HCT116 (cell line): ENCODE measurements at regions not wholly inside any gene's neighbourhood (a gene's known extent, or its start where the extent isn't known, plus 50 kb on each side); places are given as distances from the start of the nearest gene placed in this dataset.

ENCODE experiments used
- ATAC-seq: fragments of 200-7000 bp; cut with Tn5 transposase; 2 replicates; pipeline ENCODE4 v1.9.1; 2020; ENCODE audit warnings: mild to moderate bottlenecking, moderate library complexity
- BruUV-seq: library from RNA; stranded (reverse); fragments of 400-500 nt; replicated peaks from 2 replicates; lab custom pipeline; 2021; lab: Mats Ljungman, UMichigan
- CTCF ChIA-PET: fragments of 300-600 bp; sonication (Branson Sonifier 250); formaldehyde crosslinking; loops from one replicate; lab custom pipeline; 2021; ENCODE audit warnings: antibody characterized with exemption; lab: Charles Lee
- POLR2A ChIA-PET: fragments of 300-600, 350-600 bp; sonication (Branson Sonifier 250); formaldehyde crosslinking; loops from one replicate; lab custom pipeline; 2021; ENCODE audit warnings: antibody characterized with exemption; lab: Charles Lee
- RAD21 ChIA-PET, 2 experiments: fragments of 300-600 bp; sonication (Branson Sonifier 250); formaldehyde crosslinking; loops; one replicate each; lab custom pipeline; 2023; ENCODE audit warnings: low total read pairs in 2 of 2; ENCODE audit not compliant: uncharacterized antibody in 2 of 2, unreplicated experiment in 2 of 2, low non-redundant PET in 1 of 2; lab: Charles Lee
- DNase-seq: peaks from one replicate; pipeline ENCODE4 v3.0.0-alpha.2; 2010; ENCODE audit warnings: low read depth, low spot score
- H2AFZ ChIP-seq: fragments of 200-600 bp; shearing (Covaris generic), sonication (generic); 2 replicates; pipeline ENCODE4 v1.6.1; 2017; ENCODE audit warnings: low read depth, mixed run types, mixed read lengths, antibody characterized with exemption, low read length; ENCODE audit not compliant: poor library complexity, severe bottlenecking
- H3K27ac ChIP-seq: 2 replicates; pipeline ENCODE4 v1.5.1; 2012; ENCODE audit warnings: low read depth, low read length
- H3K27me3 ChIP-seq: fragments of 200-600 bp; sonication (generic); 2 replicates; pipeline ENCODE4 v1.6.1; 2016; ENCODE audit warnings: mixed run types, low read length, mixed read lengths; ENCODE audit not compliant: insufficient read depth
- H3K36me3 ChIP-seq, 2 experiments: fragments of 200-500 bp in 1 of 2; fragments of 200-600 bp in 1 of 2; sonication (Bioruptor generic) in 1 of 2; sonication (generic) in 1 of 2; 2 replicates each; pipeline versions ENCODE4 v1.5.1 to v1.6.1; 2014 to 2016; ENCODE audit warnings: low read length in 2 of 2, inconsistent platforms in 1 of 2, mixed read lengths in 1 of 2, mixed run types in 1 of 2; ENCODE audit not compliant: insufficient read depth in 2 of 2, control insufficient read depth in 1 of 2
- H3K4me1 ChIP-seq, 2 experiments: fragments of 200-600 bp in 1 of 2; sonication (generic) in 1 of 2; 2 replicates each; pipeline versions ENCODE4 v1.5.1 to v1.6.1; 2012 to 2017; ENCODE audit warnings: low read length in 2 of 2, inconsistent platforms in 1 of 2, mild to moderate bottlenecking in 1 of 2, mixed read lengths in 1 of 2, mixed run types in 1 of 2, moderate library complexity in 1 of 2; ENCODE audit not compliant: insufficient read depth in 2 of 2, control insufficient read depth in 1 of 2
- H3K4me2 ChIP-seq: fragments of 200-600 bp; sonication (generic); 2 replicates; pipeline ENCODE4 v1.6.1; 2017; ENCODE audit warnings: mixed run types, low read length, mixed read lengths
- H3K4me3 ChIP-seq, 2 experiments: fragments of 200-600 bp in 1 of 2; sonication (generic) in 1 of 2; replicated peaks in 1 of 2; 2 replicates each; pipeline ENCODE4 v1.5.1; 2011 to 2016; ENCODE audit warnings: low read length in 2 of 2, control low read depth in 1 of 2, low read depth in 1 of 2, mild to moderate bottlenecking in 1 of 2, mixed read lengths in 1 of 2, mixed run types in 1 of 2
- H3K79me2 ChIP-seq: fragments of 200-600 bp; sonication (generic); 2 replicates; pipeline ENCODE4 v1.6.1; 2017; ENCODE audit warnings: mild to moderate bottlenecking, mixed run types, low read length, moderate library complexity, mixed read lengths; ENCODE audit not compliant: insufficient read depth
- H3K9ac ChIP-seq: fragments of 200-600 bp; sonication (generic); 2 replicates; pipeline ENCODE4 v1.6.1; 2016; ENCODE audit warnings: low read length, mixed read lengths
- H3K9me2 ChIP-seq: fragments of 200-600 bp; sonication (generic), shearing (Covaris generic); 2 replicates; pipeline ENCODE4 v1.6.1; 2017; ENCODE audit warnings: mixed run types, mild to moderate bottlenecking, moderate library complexity; ENCODE audit not compliant: insufficient read depth
- H3K9me3 ChIP-seq, 2 experiments: fragments of 200-500 bp in 1 of 2; fragments of 200-600 bp in 1 of 2; sonication (Bioruptor generic) in 1 of 2; sonication (generic) in 1 of 2; 2 replicates each; pipeline ENCODE4 v1.6.1; 2014 to 2017; ENCODE audit warnings: low read length in 2 of 2, mixed read lengths in 2 of 2, inconsistent platforms in 1 of 2, low read depth in 1 of 2, mild to moderate bottlenecking in 1 of 2, mixed run types in 1 of 2, moderate library complexity in 1 of 2; ENCODE audit not compliant: control insufficient read depth in 1 of 2, insufficient read depth in 1 of 2
- H4K20me1 ChIP-seq: fragments of 200-600 bp; sonication (generic), shearing (Covaris generic); 2 replicates; pipeline ENCODE4 v1.6.1; 2017; ENCODE audit warnings: mixed run types, mild to moderate bottlenecking, moderate library complexity; ENCODE audit not compliant: insufficient read depth
- CTCF ChIP-seq, 3 experiments: fragments of 200-600 bp in 1 of 3; sonication (generic) in 1 of 3; IDR thresholded peaks in 2 of 3; conservative IDR thresholded peaks in 1 of 3; 2 replicates each; pipeline ENCODE4 v1.5.1; 2012 to 2017; ENCODE audit warnings: low read depth in 2 of 3, low read length in 2 of 3, antibody characterized with exemption in 1 of 3, borderline replicate concordance in 1 of 3, control low read depth in 1 of 3, mild to moderate bottlenecking in 1 of 3, mixed read lengths in 1 of 3, mixed run types in 1 of 3, moderate library complexity in 1 of 3; ENCODE audit not compliant: insufficient read depth in 1 of 3
- ELF1 ChIP-seq: IDR thresholded peaks from 2 replicates; pipeline ENCODE4 v1.6.1; 2012; ENCODE audit warnings: low read depth, borderline replicate concordance
- JUND ChIP-seq: IDR thresholded peaks from 2 replicates; pipeline ENCODE4 v1.6.1; 2012
- POLR2AphosphoS5 ChIP-seq: IDR thresholded peaks from 2 replicates; pipeline ENCODE4 v1.6.1; 2011; ENCODE audit warnings: mild to moderate bottlenecking, low read depth, low read length, moderate library complexity
- RAD21 ChIP-seq: IDR thresholded peaks from 2 replicates; pipeline ENCODE4 v1.6.1; 2012; ENCODE audit warnings: low read depth, mild to moderate bottlenecking
- SIN3A ChIP-seq: IDR thresholded peaks from 2 replicates; pipeline ENCODE4 v1.6.1; 2012; ENCODE audit warnings: low read depth
- TCF7L2 ChIP-seq: IDR thresholded peaks from 2 replicates; pipeline ENCODE4 v1.7.0; 2011; ENCODE audit warnings: borderline replicate concordance, inconsistent platforms; ENCODE audit not compliant: insufficient read depth, insufficient read length; ENCODE audit errors: extremely low read depth
- intact Hi-C: fragments of 100-400 bp; cut with micrococcal nuclease; formaldehyde crosslinking; loops from 2 replicates; pipeline ENCODE4 v1.10.0; 2022

GRCh38 chr3:103991461-103992115 lies 1375.1 kb upstream of the ALCAM start:
- ATAC-seq (peak; percentile 61; the same call in 1 of the 2 replicates), DNase-seq (peak; percentile 18)
- Histone ChIP-seq H3K27ac (no peak overlapping the region), H2AFZ (no peak overlapping the region), H4K20me1 (no peaks in the 10 kb centered on the region), H3K4me1 (no peaks in the 10 kb centered on the region), H3K36me3 (no peaks in the 10 kb centered on the region), H3K4me2 (no peak overlapping the region), H3K27me3 (no peaks in the 10 kb centered on the region), H3K9me2 (no peaks in the 10 kb centered on the region), H3K79me2 (no peaks in the 10 kb centered on the region), H3K9me3 (no peaks in the 10 kb centered on the region), H3K4me3 (no peak overlapping the region), H3K9ac (no peak overlapping the region)
- intact Hi-C loops: loop anchor here (5.0 kb wide), 1 partner anchor 1376 kb away; the partner anchor contains the start of gene ALCAM
- TF ChIP-seq CTCF (IDR thresholded peaks at IDR 0.05 in 2 of 3, conservative IDR thresholded peaks at IDR 0.05 in 1 of 3; ENCODE audit: borderline replicate concordance in 1 of 3, insufficient read depth in 1 of 3, low read depth in 2 of 3, low read length in 2 of 3): peak; percentile 34 to 86 (median 68); a peak in 5 of 6 replicates
- no peak for TF ChIP-seq ELF1
- no peak for TF ChIP-seq TCF7L2
- no peak for TF ChIP-seq JUND
- TF ChIP-seq SIN3A: no peak
- no peak for TF ChIP-seq POLR2AphosphoS5
- peak; percentile 73 for TF ChIP-seq RAD21
- ChIA-PET CTCF (interaction anchor here (0.7 to 1.7 kb wide), 2 partner anchors 51 to 569 kb away, joined by 3 read pairs; no protein-coding TSS in a partner anchor), POLR2A (no interaction called here), RAD21 (no interaction called here)
- BruUV-seq: no TSS peak
